H1 (cell line): ENCODE measurements at regions not wholly inside any gene's neighbourhood (a gene's known extent, or its start where the extent isn't known, plus 50 kb on each side); places are given as distances from the start of the nearest gene placed in this dataset.

Experiments
- CTCF ChIA-PET: fragments of 300-600 bp; sonication (Branson Sonifier 250); formaldehyde crosslinking; loops from one replicate; lab custom pipeline; 2021; ENCODE audit not compliant: partially characterized antibody; lab: Charles Lee
- POLR2A ChIA-PET: fragments of 300-600 bp; sonication (Branson Sonifier 250); formaldehyde crosslinking; loops from one replicate; lab custom pipeline; 2021; ENCODE audit warnings: inconsistent platforms; ENCODE audit not compliant: partially characterized antibody; lab: Charles Lee
- DNase-seq, 2 experiments: peaks; one replicate each; pipeline versions ENCODE4 v3.0.0 to v3.0.0-alpha.2; 2010 to 2022; ENCODE audit warnings: low spot score in 2 of 2, low read depth in 1 of 2, mixed read lengths in 1 of 2
- FAIRE-seq: peaks from 2 replicates; lab custom pipeline; 2011; peaks lifted over from hg19 to GRCh38; lab: Jason Lieb, UNC
- H2AFZ ChIP-seq: 2 replicates; pipeline ENCODE4 v1.8.1; 2012; ENCODE audit warnings: low read length, inconsistent platforms
- H2AK5ac ChIP-seq: 2 replicates; pipeline ENCODE4 v1.6.1; 2013; ENCODE audit warnings: low read depth, low read length
- H2BK120ac ChIP-seq: replicated peaks from 2 replicates; pipeline ENCODE3; 2013; ENCODE audit warnings: low read depth, low read length, inconsistent platforms
- H2BK12ac ChIP-seq: 2 replicates; pipeline ENCODE4 v1.6.1; 2013; ENCODE audit warnings: low read depth, low read length
- H2BK15ac ChIP-seq: 2 replicates; pipeline ENCODE4 v1.6.1; 2013; ENCODE audit warnings: low read length
- H2BK20ac ChIP-seq: 2 replicates; pipeline ENCODE4 v1.6.1; 2013; ENCODE audit warnings: low read length
- H2BK5ac ChIP-seq: 2 replicates; pipeline ENCODE4 v1.6.1; 2013; ENCODE audit warnings: low read depth, low read length
- H3K14ac ChIP-seq: 2 replicates; pipeline ENCODE4 v1.6.1; 2013; ENCODE audit warnings: inconsistent platforms; ENCODE audit not compliant: insufficient read length
- H3K18ac ChIP-seq: 2 replicates; pipeline ENCODE4 v1.6.1; 2013; ENCODE audit warnings: low read length; ENCODE audit errors: extremely low read depth
- H3K23ac ChIP-seq: 2 replicates; pipeline ENCODE4 v1.6.1; 2013; ENCODE audit warnings: inconsistent platforms; ENCODE audit not compliant: insufficient read length
- H3K23me2 ChIP-seq: 2 replicates; pipeline ENCODE4 v1.6.1; 2013; ENCODE audit warnings: low read depth, low read length
- H3K27ac ChIP-seq: 2 replicates; pipeline ENCODE4 v1.6.1; 2011; ENCODE audit warnings: low read depth, low read length, inconsistent platforms
- H3K27me3 ChIP-seq, 4 experiments: replicated peaks in 1 of 4; 1 replicate in 1 of 4; 2 replicates in 3 of 4; pipeline versions ENCODE4 v1.6.1 to v1.8.1; 2011 to 2013; ENCODE audit warnings: low read length in 3 of 4, mild to moderate bottlenecking in 3 of 4, inconsistent platforms in 2 of 4, mixed read lengths in 2 of 4, moderate library complexity in 1 of 4; ENCODE audit not compliant: control insufficient read depth in 3 of 4, insufficient read depth in 3 of 4; ENCODE audit errors: extremely low read depth in 1 of 4
- H3K36me3 ChIP-seq, 4 experiments: 2 replicates each; pipeline versions ENCODE4 v1.6.1 to v1.8.1; 2011 to 2013; ENCODE audit warnings: mild to moderate bottlenecking in 4 of 4, low read length in 3 of 4, moderate library complexity in 2 of 4, control low read depth in 1 of 4, inconsistent platforms in 1 of 4; ENCODE audit not compliant: insufficient read depth in 4 of 4, control insufficient read depth in 2 of 4
- H3K4ac ChIP-seq: replicated peaks from 2 replicates; pipeline ENCODE3; 2013; ENCODE audit warnings: low read length, low read depth, mixed read lengths, inconsistent platforms; ENCODE audit not compliant: insufficient read length
- H3K4me1 ChIP-seq, 4 experiments: replicated peaks in 1 of 4; 1 replicate in 1 of 4; 2 replicates in 3 of 4; pipeline versions ENCODE4 v1.6.1 to v1.8.1; 2011 to 2013; ENCODE audit warnings: low read length in 3 of 4, inconsistent platforms in 2 of 4, mixed read lengths in 1 of 4; ENCODE audit not compliant: insufficient read depth in 4 of 4, control insufficient read depth in 3 of 4
- H3K4me2 ChIP-seq, 2 experiments: 2 replicates each; pipeline versions ENCODE4 v1.6.1 to v1.8.1; 2011 to 2013; ENCODE audit warnings: low read depth in 2 of 2, low read length in 2 of 2, control low read depth in 1 of 2, inconsistent platforms in 1 of 2, mild to moderate bottlenecking in 1 of 2; ENCODE audit not compliant: insufficient read depth in 1 of 2
- H3K4me3 ChIP-seq, 4 experiments: fragments of 200-600, 300-600 bp in 1 of 4; sonication (generic), shearing (Covaris generic), sonication (Bioruptor Twin) in 1 of 4; 2 replicates each; pipeline versions ENCODE4 v1.5.1 to v1.8.1; 2011 to 2016; ENCODE audit warnings: low read length in 4 of 4, low read depth in 3 of 4, control low read depth in 2 of 4, inconsistent platforms in 2 of 4, mild to moderate bottlenecking in 2 of 4, mixed read lengths in 1 of 4, moderate library complexity in 1 of 4; ENCODE audit not compliant: insufficient read depth in 2 of 4; ENCODE audit errors: extremely low read depth in 1 of 4
- H3K56ac ChIP-seq: replicated peaks from 2 replicates; pipeline ENCODE3; 2013; ENCODE audit warnings: low read depth, mild to moderate bottlenecking, mixed read lengths, low read length, inconsistent platforms; ENCODE audit not compliant: insufficient read length
- H3K79me1 ChIP-seq: 2 replicates; pipeline ENCODE4 v1.6.1; 2013; ENCODE audit warnings: low read depth, low read length, control low read depth
- H3K79me2 ChIP-seq, 2 experiments: 2 replicates each; pipeline versions ENCODE4 v1.6.1 to v1.8.1; 2012 to 2013; ENCODE audit warnings: low read length in 2 of 2, mild to moderate bottlenecking in 2 of 2, inconsistent platforms in 1 of 2; ENCODE audit not compliant: insufficient read depth in 2 of 2, control insufficient read depth in 1 of 2
- H3K9ac ChIP-seq, 4 experiments: replicated peaks in 1 of 4; 1 replicate in 1 of 4; 2 replicates in 3 of 4; pipeline versions ENCODE4 v1.6.1 to v1.8.1; 2011 to 2013; ENCODE audit warnings: low read depth in 3 of 4, low read length in 3 of 4, control low read depth in 2 of 4, mild to moderate bottlenecking in 2 of 4, moderate library complexity in 2 of 4, inconsistent platforms in 1 of 4; ENCODE audit errors: extremely low read depth in 1 of 4
- H3K9me3 ChIP-seq, 2 experiments: 2 replicates each; pipeline versions ENCODE4 v1.6.1 to v1.8.1; 2012 to 2013; ENCODE audit warnings: mild to moderate bottlenecking in 2 of 2, moderate library complexity in 2 of 2, control low read depth in 1 of 2, inconsistent platforms in 1 of 2, low read depth in 1 of 2, low read length in 1 of 2, mixed read lengths in 1 of 2; ENCODE audit not compliant: insufficient read depth in 2 of 2
- H4K20me1 ChIP-seq, 2 experiments: replicated peaks in 1 of 2; 2 replicates each; pipeline versions ENCODE3 to v1.8.1; 2011 to 2013; ENCODE audit warnings: inconsistent platforms in 2 of 2, low read length in 2 of 2, mild to moderate bottlenecking in 1 of 2; ENCODE audit not compliant: insufficient read depth in 2 of 2, control insufficient read depth in 1 of 2
- H4K5ac ChIP-seq: 2 replicates; pipeline ENCODE4 v1.6.1; 2013; ENCODE audit warnings: low read length, low read depth, mixed read lengths, inconsistent platforms; ENCODE audit not compliant: insufficient read length
- H4K8ac ChIP-seq: 2 replicates; pipeline ENCODE4 v1.8.0; 2013; ENCODE audit warnings: mild to moderate bottlenecking, moderate library complexity, low read length, inconsistent platforms; ENCODE audit not compliant: insufficient read depth; ENCODE audit errors: extremely low read depth
- H4K91ac ChIP-seq: replicated peaks from 2 replicates; pipeline ENCODE3; 2013; ENCODE audit warnings: low read length, mixed read lengths, inconsistent platforms; ENCODE audit not compliant: insufficient read length
- CBX8 ChIP-seq: fragments of 300-800, 300-1000 bp; sonication (generic); IDR thresholded peaks from 2 replicates; pipeline ENCODE4 v1.7.1; 2016; ENCODE audit warnings: low read depth, low read length, borderline replicate concordance
- CTBP2 ChIP-seq: IDR thresholded peaks from 2 replicates; pipeline ENCODE4 v1.7.0; 2011; ENCODE audit warnings: borderline replicate concordance, mild to moderate bottlenecking, moderate library complexity, mixed read lengths, low read length; ENCODE audit not compliant: insufficient read depth, insufficient read length
- HDAC2 ChIP-seq, 2 experiments: fragments of 300-600 bp in 1 of 2; sonication (generic) in 1 of 2; IDR thresholded peaks; 2 replicates each; pipeline ENCODE4 v1.6.1; 2011 to 2012; ENCODE audit warnings: low read depth in 2 of 2, low read length in 2 of 2, mild to moderate bottlenecking in 2 of 2, moderate library complexity in 2 of 2, borderline replicate concordance in 1 of 2, inconsistent platforms in 1 of 2
- RFX5 ChIP-seq: IDR thresholded peaks from 2 replicates; pipeline ENCODE4 v1.6.1; 2011; ENCODE audit warnings: low read depth, low read length, improper control_type of control experiment, borderline replicate concordance
- TAF1 ChIP-seq: IDR thresholded peaks from 2 replicates; pipeline ENCODE4 v1.6.1; 2011; ENCODE audit warnings: mild to moderate bottlenecking, low read depth, low read length
- WGBS, 2 experiments: shearing (Covaris generic) in 1 of 2; methylation state at CpG; one replicate each; pipeline versions ENCODE4 v1.1.6 to v1.1.7; 2013 to 2015; ENCODE audit warnings: low lambda C conversion rate in 2 of 2, mixed read lengths in 2 of 2, inconsistent platforms in 1 of 2, low coverage in 1 of 2, missing lambda C conversion rate in 1 of 2; ENCODE audit not compliant: insufficient replicate concordance in 2 of 2, insufficient coverage in 1 of 2, insufficient read length in 1 of 2; ENCODE audit errors: extremely low coverage in 1 of 2, missing lambda C conversion rate in 1 of 2; 5-methylcytosine and 5-hydroxymethylcytosine counted together
- TF ChIP-seq, protein P1 (sequence below), 3 experiments: IDR thresholded peaks; 1 replicate in 2 of 3; 2 replicates in 1 of 3; pipeline versions ENCODE4 v1.5.1 to v1.6.1; 2011; ENCODE audit warnings: low read length in 3 of 3, mild to moderate bottlenecking in 3 of 3, inconsistent platforms in 2 of 3, low read depth in 1 of 3, moderate library complexity in 1 of 3; ENCODE audit not compliant: insufficient read depth in 1 of 3; ENCODE audit errors: control extremely low read depth in 1 of 3

DNA sequence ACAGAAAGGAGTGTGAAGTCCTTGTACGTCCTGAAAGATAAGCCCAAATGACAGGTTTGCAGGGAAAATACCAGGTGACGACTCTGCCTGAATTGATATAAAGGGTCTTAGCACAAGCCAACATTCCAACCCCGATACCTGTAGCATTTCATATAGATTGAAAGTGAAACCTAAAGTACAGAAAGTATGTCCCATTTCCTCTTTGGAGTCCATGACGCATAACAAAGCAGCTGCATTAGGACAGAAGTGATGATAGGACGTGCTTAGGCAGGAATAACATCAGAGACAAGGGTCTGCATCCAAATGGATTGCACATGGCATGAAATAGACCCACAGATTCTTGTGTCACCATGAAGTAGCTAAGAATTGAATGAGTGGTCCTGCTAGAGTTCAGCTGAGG is 187.0 kb upstream of the ROBO1 start:
- H3K4ac ChIP-seq: no peak overlapping the region
- no peaks in the 10 kb centered on the region for H3K36me3 ChIP-seq
- WGBS, 2 experiments: 91% methylated on average over 5 of the region's 5 CpGs; no CpG with 5 or more reads in 1 of the 2 experiments
- no peak for DNase-seq
- no peak overlapping the region for H2BK120ac ChIP-seq
- H4K8ac ChIP-seq: no peak overlapping the region; the same call in 1 of the 2 replicates
- POLR2A ChIA-PET: no interaction called here
- H3K4me2 ChIP-seq: no peak overlapping the region
- CTCF ChIA-PET: interaction anchor here (1.0 kb wide), 1 partner anchor 23 kb away, joined by 4 read pairs; no protein-coding TSS in a partner anchor
- H3K4me3 ChIP-seq: no peak overlapping the region
- H3K79me1 ChIP-seq: no peaks in the 10 kb centered on the region
- no peak for FAIRE-seq
- no peak overlapping the region for H3K9ac ChIP-seq
- H3K56ac ChIP-seq: no peak overlapping the region
- H4K91ac ChIP-seq: no peak overlapping the region
- H3K27ac ChIP-seq: no peak overlapping the region
- no peaks in the 10 kb centered on the region for H4K20me1 ChIP-seq
- no peak overlapping the region for H2BK15ac ChIP-seq
- H3K79me2 ChIP-seq: no peaks in the 10 kb centered on the region
- H3K23ac ChIP-seq: no peak overlapping the region
- H2BK20ac ChIP-seq: peak overlapping the region; percentile 69; the same call in 1 of the 2 replicates
- H3K27me3 ChIP-seq: no peaks in the 10 kb centered on the region
- H3K23me2 ChIP-seq: no peaks in the 10 kb centered on the region
- H3K14ac ChIP-seq: no peak overlapping the region
- no peak overlapping the region for H2BK5ac ChIP-seq
- peaks cover 0 to 3% (median 0%) of the 10 kb centered on the region in 4 experiments; a peak in 2 of 7 replicates for H3K4me1 ChIP-seq
- H3K9me3 ChIP-seq: peaks cover 0 to 12% of the 10 kb centered on the region in 2 experiments; a peak in 1 of 4 replicates
- peak overlapping the region; percentile 61; the same call in 1 of the 2 replicates for H2BK12ac ChIP-seq
- no peak overlapping the region for H3K18ac ChIP-seq
- H4K5ac ChIP-seq: no peak overlapping the region
- no peak overlapping the region for H2AK5ac ChIP-seq
- peak overlapping the region; percentile 49; the same call in 1 of the 2 replicates for H2AFZ ChIP-seq
- no peak for TF ChIP-seq RFX5
- TF ChIP-seq, protein P1, sequence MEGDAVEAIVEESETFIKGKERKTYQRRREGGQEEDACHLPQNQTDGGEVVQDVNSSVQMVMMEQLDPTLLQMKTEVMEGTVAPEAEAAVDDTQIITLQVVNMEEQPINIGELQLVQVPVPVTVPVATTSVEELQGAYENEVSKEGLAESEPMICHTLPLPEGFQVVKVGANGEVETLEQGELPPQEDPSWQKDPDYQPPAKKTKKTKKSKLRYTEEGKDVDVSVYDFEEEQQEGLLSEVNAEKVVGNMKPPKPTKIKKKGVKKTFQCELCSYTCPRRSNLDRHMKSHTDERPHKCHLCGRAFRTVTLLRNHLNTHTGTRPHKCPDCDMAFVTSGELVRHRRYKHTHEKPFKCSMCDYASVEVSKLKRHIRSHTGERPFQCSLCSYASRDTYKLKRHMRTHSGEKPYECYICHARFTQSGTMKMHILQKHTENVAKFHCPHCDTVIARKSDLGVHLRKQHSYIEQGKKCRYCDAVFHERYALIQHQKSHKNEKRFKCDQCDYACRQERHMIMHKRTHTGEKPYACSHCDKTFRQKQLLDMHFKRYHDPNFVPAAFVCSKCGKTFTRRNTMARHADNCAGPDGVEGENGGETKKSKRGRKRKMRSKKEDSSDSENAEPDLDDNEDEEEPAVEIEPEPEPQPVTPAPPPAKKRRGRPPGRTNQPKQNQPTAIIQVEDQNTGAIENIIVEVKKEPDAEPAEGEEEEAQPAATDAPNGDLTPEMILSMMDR (IDR thresholded peaks at IDR 0.05; ENCODE audit: control extremely low read depth in 1 of 3, insufficient read depth in 1 of 3, low read depth in 1 of 3, low read length in 3 of 3): no peak
- no peak for TF ChIP-seq CBX8
- TF ChIP-seq CTBP2: no peak
- no peak for TF ChIP-seq TAF1
- TF ChIP-seq HDAC2 (IDR thresholded peaks at IDR 0.05; ENCODE audit: borderline replicate concordance in 1 of 2, low read depth in 2 of 2, low read length in 2 of 2): no peak
